IMR-90 (cell line): ENCODE measurements at regions not wholly inside any gene's neighbourhood (a gene's known extent, or its start where the extent isn't known, plus 50 kb on each side); places are given as distances from the start of the nearest gene placed in this dataset.

Experiments used
- BHLHE40 ChIP-seq: fragments of 150-350 bp; IDR thresholded peaks from 2 replicates; pipeline ENCODE4 v1.6.1; 2016; ENCODE audit warnings: mild to moderate bottlenecking, low read depth, low read length
- CEBPB ChIP-seq: IDR thresholded peaks from 2 replicates; pipeline ENCODE4 v1.6.1; 2012; ENCODE audit warnings: low read depth, low read length, improper control_type of control experiment
- CHD1 ChIP-seq: IDR thresholded peaks from 2 replicates; pipeline ENCODE4 v1.6.1; 2012; ENCODE audit warnings: low read depth, low read length, improper control_type of control experiment
- CTCF ChIP-seq: conservative IDR thresholded peaks from 2 replicates; pipeline ENCODE4 v1.5.1; 2012; ENCODE audit warnings: mild to moderate bottlenecking, low read depth, low read length, improper control_type of control experiment
- MXI1 ChIP-seq: IDR thresholded peaks from 2 replicates; pipeline ENCODE4 v1.6.1; 2012; ENCODE audit warnings: low read depth, mild to moderate bottlenecking, low read length, moderate library complexity, borderline replicate concordance
- POLR2A ChIP-seq: IDR thresholded peaks from 2 replicates; pipeline ENCODE4 v1.6.1; 2012; ENCODE audit warnings: mild to moderate bottlenecking, low read depth, low read length
- RAD21 ChIP-seq: IDR thresholded peaks from 2 replicates; pipeline ENCODE4 v1.6.1; 2012; ENCODE audit warnings: low read length, improper control_type of control experiment
- RCOR1 ChIP-seq: IDR thresholded peaks from 2 replicates; pipeline ENCODE4 v1.6.1; 2012; ENCODE audit warnings: mild to moderate bottlenecking, low read length, improper control_type of control experiment; ENCODE audit not compliant: insufficient replicate concordance
- RFX5 ChIP-seq: IDR thresholded peaks from 2 replicates; pipeline ENCODE4 v1.8.0; 2012; ENCODE audit warnings: low read depth, mild to moderate bottlenecking, low read length, moderate library complexity
- USF2 ChIP-seq: fragments of 150-350 bp; IDR thresholded peaks from 2 replicates; pipeline ENCODE4 v1.6.1; 2017; ENCODE audit warnings: mild to moderate bottlenecking, antibody characterized with exemption, low read length, low read depth

DNA sequence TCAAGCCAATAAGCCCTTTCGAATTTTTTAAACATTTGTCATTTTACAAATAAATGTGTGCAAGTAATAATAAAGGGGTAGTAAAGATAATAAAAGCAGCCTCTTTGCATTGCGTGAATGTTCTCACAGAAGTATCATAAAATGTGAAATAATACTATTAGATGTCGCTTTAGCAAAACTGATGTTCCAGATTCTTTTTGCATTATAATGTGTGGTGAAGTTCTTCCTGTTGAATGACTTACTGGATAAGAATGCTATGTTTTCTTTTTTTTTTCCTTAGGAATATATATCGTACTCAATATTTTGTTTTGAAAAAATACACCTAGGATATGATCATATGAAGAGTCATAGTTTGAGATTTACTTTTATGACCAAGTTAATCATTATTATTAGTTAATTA, 85.2 kb upstream of the CDH12 start:
- TF ChIP-seq CTCF (no peak), USF2 (no peak), CHD1 (no peak), RCOR1 (no peak), POLR2A (no peak), CEBPB (no peak), RAD21 (no peak), MXI1 (no peak), RFX5 (no peak), BHLHE40 (no peak)
